Activated CD8-positive, alpha-beta T cell treated with anti-CD3 and anti-CD28 coated beads for 36 hours (primary cell): ENCODE measurements at regions not wholly inside any gene's neighbourhood (a gene's known extent, or its start where the extent isn't known, plus 50 kb on each side); places are given as distances from the start of the nearest gene placed in this dataset.

Experiments
- ATAC-seq: fragments of 200-7000 bp; cut with Tn5 transposase; one replicate; pipeline ENCODE4 v1.10.0; 2021; ENCODE audit warnings: mild to moderate bottlenecking, moderate library complexity
- CTCF ChIA-PET: fragments of 350-600 bp; sonication (Branson Sonifier 250); formaldehyde crosslinking; loops from one replicate; lab custom pipeline; 2021; ENCODE audit warnings: antibody characterized with exemption; lab: Charles Lee
- POLR2A ChIA-PET: fragments of 350-600 bp; sonication (Branson Sonifier 250); formaldehyde crosslinking; loops from one replicate; lab custom pipeline; 2021; ENCODE audit warnings: antibody characterized with exemption; lab: Charles Lee
- DNase-seq: peaks from one replicate; pipeline ENCODE4 v3.0.0-alpha.2; 2020
- H3K27ac Mint-ChIP-seq: one replicate; pipeline ENCODE4 v1.8.0; 2021; ENCODE audit warnings: mild to moderate bottlenecking, mixed read lengths
- H3K27me3 Mint-ChIP-seq: one replicate; pipeline ENCODE4 v1.8.0; 2021; ENCODE audit warnings: mixed read lengths
- H3K36me3 Mint-ChIP-seq: one replicate; pipeline ENCODE4 v1.8.0; 2021; ENCODE audit warnings: low read depth, mixed read lengths
- H3K4me1 Mint-ChIP-seq: one replicate; pipeline ENCODE4 v1.8.0; 2021; ENCODE audit warnings: low read depth, mixed read lengths
- H3K4me3 Mint-ChIP-seq: one replicate; pipeline ENCODE4 v1.8.0; 2021; ENCODE audit warnings: mild to moderate bottlenecking, moderate library complexity, mixed read lengths
- H3K9me3 Mint-ChIP-seq: one replicate; pipeline ENCODE4 v1.8.0; 2021; ENCODE audit warnings: mixed read lengths
- intact Hi-C: fragments of 100-400 bp; cut with micrococcal nuclease; formaldehyde crosslinking; loops from one replicate; pipeline ENCODE4 v1.10.0; 2022
- TF ChIP-seq, protein P1 (sequence below): fragments of 200-600 bp; IDR thresholded peaks from one replicate; pipeline ENCODE4 v1.8.0; 2022; ENCODE audit warnings: antibody characterized with exemption, mild to moderate bottlenecking

- Mint-ChIP-seq H3K9me3 (peaks cover 5% of the 10 kb centered on the region), H3K27ac (no peak overlapping the region), H3K4me1 (no peaks in the 10 kb centered on the region), H3K4me3 (no peak overlapping the region), H3K36me3 (no peaks in the 10 kb centered on the region), H3K27me3 (no peaks in the 10 kb centered on the region)
- POLR2A ChIA-PET: no interaction called here
- CTCF ChIA-PET: no interaction called here
- TF ChIP-seq, protein P1, sequence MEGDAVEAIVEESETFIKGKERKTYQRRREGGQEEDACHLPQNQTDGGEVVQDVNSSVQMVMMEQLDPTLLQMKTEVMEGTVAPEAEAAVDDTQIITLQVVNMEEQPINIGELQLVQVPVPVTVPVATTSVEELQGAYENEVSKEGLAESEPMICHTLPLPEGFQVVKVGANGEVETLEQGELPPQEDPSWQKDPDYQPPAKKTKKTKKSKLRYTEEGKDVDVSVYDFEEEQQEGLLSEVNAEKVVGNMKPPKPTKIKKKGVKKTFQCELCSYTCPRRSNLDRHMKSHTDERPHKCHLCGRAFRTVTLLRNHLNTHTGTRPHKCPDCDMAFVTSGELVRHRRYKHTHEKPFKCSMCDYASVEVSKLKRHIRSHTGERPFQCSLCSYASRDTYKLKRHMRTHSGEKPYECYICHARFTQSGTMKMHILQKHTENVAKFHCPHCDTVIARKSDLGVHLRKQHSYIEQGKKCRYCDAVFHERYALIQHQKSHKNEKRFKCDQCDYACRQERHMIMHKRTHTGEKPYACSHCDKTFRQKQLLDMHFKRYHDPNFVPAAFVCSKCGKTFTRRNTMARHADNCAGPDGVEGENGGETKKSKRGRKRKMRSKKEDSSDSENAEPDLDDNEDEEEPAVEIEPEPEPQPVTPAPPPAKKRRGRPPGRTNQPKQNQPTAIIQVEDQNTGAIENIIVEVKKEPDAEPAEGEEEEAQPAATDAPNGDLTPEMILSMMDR: no peak
- ATAC-seq (no peak), DNase-seq (no peak)
- intact Hi-C loops: no loop called here
These were observed 390.5 kb upstream of the ROBO1 start for GRCh38 chr3:80158332-80158731.

DNA sequence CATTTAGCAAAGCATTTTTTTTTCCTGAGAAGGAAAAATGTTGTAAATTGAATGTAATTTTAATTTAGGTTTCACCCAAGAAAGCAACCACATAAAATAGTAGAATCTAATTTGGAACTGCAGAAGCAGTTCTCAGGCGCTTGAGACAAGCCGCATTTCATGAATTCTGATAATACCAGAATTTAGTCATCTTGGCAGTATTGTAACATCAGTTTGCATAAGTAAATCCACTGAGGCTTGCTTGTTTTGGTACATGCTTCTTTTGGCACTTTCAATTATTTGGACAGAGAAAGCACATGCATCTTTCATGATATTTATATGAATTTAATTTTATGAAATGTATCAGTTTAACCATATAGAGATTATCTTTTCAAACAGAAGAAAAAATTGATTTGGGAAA is 389.7 kb upstream of the ROBO1 start:
- no peaks in the 10 kb centered on the region for H3K27me3 Mint-ChIP-seq
- H3K9me3 Mint-ChIP-seq: peaks cover 10% of the 10 kb centered on the region
- TF ChIP-seq, protein P1: no peak

GRCh38 chr3:80152692-80153091 is 384.9 kb upstream of the ROBO1 start:
- TF ChIP-seq, protein P1: no peak
- intact Hi-C loops: no loop called here
- H3K27ac Mint-ChIP-seq: no peak overlapping the region
- H3K4me1 Mint-ChIP-seq: no peaks in the 10 kb centered on the region
- POLR2A ChIA-PET: no interaction called here
- H3K9me3 Mint-ChIP-seq: peaks cover 20% of the 10 kb centered on the region
- H3K4me3 Mint-ChIP-seq: no peak overlapping the region
- no peak for ATAC-seq
- no peak for DNase-seq
- CTCF ChIA-PET: no interaction called here
- no peaks in the 10 kb centered on the region for H3K36me3 Mint-ChIP-seq
- no peaks in the 10 kb centered on the region for H3K27me3 Mint-ChIP-seq

More for the DNA sequence above, 389.7 kb upstream of the ROBO1 start:
- CTCF ChIA-PET: no interaction called here
- DNase-seq (no peak), ATAC-seq (no peak)
- H3K4me3 Mint-ChIP-seq: no peak overlapping the region
- H3K4me1 Mint-ChIP-seq: no peaks in the 10 kb centered on the region
- POLR2A ChIA-PET: no interaction called here
- H3K36me3 Mint-ChIP-seq: no peaks in the 10 kb centered on the region
- no peak overlapping the region for H3K27ac Mint-ChIP-seq
- intact Hi-C loops: no loop called here

DNA sequence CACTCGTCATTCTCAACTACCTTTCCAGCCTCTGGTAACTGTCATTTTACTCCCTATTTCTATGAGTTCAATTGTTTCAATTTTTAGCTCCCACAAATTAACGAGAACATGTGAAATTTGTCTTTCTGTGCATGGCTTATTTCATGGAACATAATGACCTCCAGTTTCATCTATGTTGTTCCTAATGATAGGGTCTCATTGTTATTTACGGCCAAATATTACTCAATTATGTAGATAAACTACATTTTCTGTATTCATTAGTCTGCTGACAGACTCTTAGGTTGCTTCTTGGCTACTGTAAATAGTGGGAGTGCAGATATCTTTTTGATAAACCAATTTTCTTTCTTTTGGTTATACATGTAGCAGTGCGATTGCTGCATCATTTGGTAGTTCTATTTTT is 374.9 kb upstream of the ROBO1 start:
- ATAC-seq: no peak
- Mint-ChIP-seq H3K27ac (no peak overlapping the region), H3K4me3 (no peak overlapping the region), H3K36me3 (no peaks in the 10 kb centered on the region), H3K4me1 (no peaks in the 10 kb centered on the region), H3K27me3 (no peaks in the 10 kb centered on the region), H3K9me3 (peaks cover 17% of the 10 kb centered on the region)
- ChIA-PET POLR2A (no interaction called here), CTCF (no interaction called here)
- intact Hi-C loops: no loop called here
- no peak for DNase-seq
- TF ChIP-seq, protein P1: no peak

- DNase-seq (no peak), ATAC-seq (no peak)
- H3K4me1 Mint-ChIP-seq: no peaks in the 10 kb centered on the region
- H3K4me3 Mint-ChIP-seq: no peak overlapping the region
- ChIA-PET POLR2A (no interaction called here), CTCF (no interaction called here)
- intact Hi-C loops: no loop called here
- peaks cover 22% of the 10 kb centered on the region for H3K9me3 Mint-ChIP-seq
- no peak overlapping the region for H3K27ac Mint-ChIP-seq
- no peaks in the 10 kb centered on the region for H3K36me3 Mint-ChIP-seq
- H3K27me3 Mint-ChIP-seq: no peaks in the 10 kb centered on the region
- TF ChIP-seq, protein P1: no peak
These were observed 373.8 kb upstream of the ROBO1 start for GRCh38 chr3:80141557-80141956.
